A549 (cell line): ENCODE measurements at regions not wholly inside any gene's neighbourhood (a gene's known extent, or its start where the extent isn't known, plus 50 kb on each side); places are given as distances from the start of the nearest gene placed in this dataset.

ENCODE experiments used
- CEBPB ChIP-seq, 2 experiments: fragments of >200 bp in 1 of 2; sonication (Bioruptor Twin) in 1 of 2; formaldehyde crosslinking in 1 of 2; IDR thresholded peaks; 2 replicates each; pipeline ENCODE4 v1.6.1; 2012 to 2016
- EP300 ChIP-seq, 2 experiments: fragments of >200 bp; sonication (Bioruptor Twin); formaldehyde crosslinking; IDR thresholded peaks; 2 replicates in 1 of 2; 3 replicates in 1 of 2; pipeline ENCODE4 v1.6.1; 2016 to 2017
- FOXS1 ChIP-seq: fragments of 250-450 bp; sonication (Bioruptor Pico); IDR thresholded peaks from 2 replicates; pipeline ENCODE4 v1.5.0; 2020; ENCODE audit warnings: mild to moderate bottlenecking, moderate library complexity
- HDAC2 ChIP-seq: fragments of 200-600 bp; sonication (generic); IDR thresholded peaks from 2 replicates; pipeline ENCODE4 v1.6.1; 2016
- MAFK ChIP-seq: fragments of 450-650 bp; IDR thresholded peaks from 2 replicates; pipeline ENCODE4 v1.6.1; 2014; ENCODE audit not compliant: partially characterized antibody
- RARB ChIP-seq: fragments of 250-450 bp; sonication (Bioruptor Pico); IDR thresholded peaks from 2 replicates; pipeline ENCODE4 v1.8.0; 2021; ENCODE audit warnings: mild to moderate bottlenecking, moderate library complexity
- RFX5 ChIP-seq: fragments of 450-650 bp; IDR thresholded peaks from 2 replicates; pipeline ENCODE4 v1.7.1; 2014; ENCODE audit warnings: antibody characterized with exemption, mild to moderate bottlenecking, moderate library complexity
- TF ChIP-seq, protein P1 (sequence below): fragments of >200 bp; sonication (Bioruptor Twin); formaldehyde crosslinking; IDR thresholded peaks from 3 replicates; pipeline ENCODE4 v1.5.1; 2016
- TF ChIP-seq, protein P2 (sequence below): fragments of 200-600 bp; sonication (generic); IDR thresholded peaks from 2 replicates; pipeline ENCODE4 v1.6.1; 2016; ENCODE audit warnings: antibody characterized with exemption, mild to moderate bottlenecking, moderate library complexity
- TF ChIP-seq, protein P3 (sequence below): IDR thresholded peaks from 2 replicates; pipeline ENCODE4 v1.6.1; 2012

DNA sequence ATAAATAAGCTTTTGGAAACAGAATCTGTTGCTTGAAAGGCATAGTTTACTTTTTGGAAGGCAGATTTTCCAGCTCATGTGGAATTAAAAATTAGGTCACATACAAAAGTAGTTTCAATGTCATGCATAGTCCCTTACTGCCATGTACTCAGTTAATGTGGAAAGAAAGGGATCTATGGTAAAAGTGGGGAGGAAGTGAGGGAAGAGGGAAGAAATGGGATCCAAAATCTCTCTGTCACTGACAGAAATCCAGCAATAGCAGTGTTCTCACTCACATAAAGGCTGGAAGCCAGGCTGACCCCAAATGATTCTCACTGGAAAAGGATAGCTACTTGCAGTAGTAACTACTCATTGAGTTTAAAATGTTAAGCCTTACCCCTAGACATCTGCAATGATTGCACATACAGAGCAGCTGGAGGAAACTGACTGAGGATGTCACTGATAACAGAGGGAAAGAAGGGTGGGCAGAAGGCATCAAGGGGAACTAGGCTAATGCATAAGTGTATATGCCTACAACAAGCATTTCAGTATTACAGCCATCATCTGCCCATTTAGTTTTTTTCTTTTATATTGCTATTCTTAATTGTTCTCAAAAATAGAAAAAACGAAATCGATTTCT, 445.6 kb downstream of the FAT4 start:
- TF ChIP-seq, protein P1, sequence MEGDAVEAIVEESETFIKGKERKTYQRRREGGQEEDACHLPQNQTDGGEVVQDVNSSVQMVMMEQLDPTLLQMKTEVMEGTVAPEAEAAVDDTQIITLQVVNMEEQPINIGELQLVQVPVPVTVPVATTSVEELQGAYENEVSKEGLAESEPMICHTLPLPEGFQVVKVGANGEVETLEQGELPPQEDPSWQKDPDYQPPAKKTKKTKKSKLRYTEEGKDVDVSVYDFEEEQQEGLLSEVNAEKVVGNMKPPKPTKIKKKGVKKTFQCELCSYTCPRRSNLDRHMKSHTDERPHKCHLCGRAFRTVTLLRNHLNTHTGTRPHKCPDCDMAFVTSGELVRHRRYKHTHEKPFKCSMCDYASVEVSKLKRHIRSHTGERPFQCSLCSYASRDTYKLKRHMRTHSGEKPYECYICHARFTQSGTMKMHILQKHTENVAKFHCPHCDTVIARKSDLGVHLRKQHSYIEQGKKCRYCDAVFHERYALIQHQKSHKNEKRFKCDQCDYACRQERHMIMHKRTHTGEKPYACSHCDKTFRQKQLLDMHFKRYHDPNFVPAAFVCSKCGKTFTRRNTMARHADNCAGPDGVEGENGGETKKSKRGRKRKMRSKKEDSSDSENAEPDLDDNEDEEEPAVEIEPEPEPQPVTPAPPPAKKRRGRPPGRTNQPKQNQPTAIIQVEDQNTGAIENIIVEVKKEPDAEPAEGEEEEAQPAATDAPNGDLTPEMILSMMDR: no peak
- TF ChIP-seq FOXS1 (no peak), EP300 (IDR thresholded peaks at IDR 0.05) (no peak), RARB (CRISPR knock-in tag) (no peak), CEBPB (IDR thresholded peaks at IDR 0.05) (no peak), MAFK (no peak), HDAC2 (no peak), RFX5 (no peak)
- TF ChIP-seq, protein P2, sequence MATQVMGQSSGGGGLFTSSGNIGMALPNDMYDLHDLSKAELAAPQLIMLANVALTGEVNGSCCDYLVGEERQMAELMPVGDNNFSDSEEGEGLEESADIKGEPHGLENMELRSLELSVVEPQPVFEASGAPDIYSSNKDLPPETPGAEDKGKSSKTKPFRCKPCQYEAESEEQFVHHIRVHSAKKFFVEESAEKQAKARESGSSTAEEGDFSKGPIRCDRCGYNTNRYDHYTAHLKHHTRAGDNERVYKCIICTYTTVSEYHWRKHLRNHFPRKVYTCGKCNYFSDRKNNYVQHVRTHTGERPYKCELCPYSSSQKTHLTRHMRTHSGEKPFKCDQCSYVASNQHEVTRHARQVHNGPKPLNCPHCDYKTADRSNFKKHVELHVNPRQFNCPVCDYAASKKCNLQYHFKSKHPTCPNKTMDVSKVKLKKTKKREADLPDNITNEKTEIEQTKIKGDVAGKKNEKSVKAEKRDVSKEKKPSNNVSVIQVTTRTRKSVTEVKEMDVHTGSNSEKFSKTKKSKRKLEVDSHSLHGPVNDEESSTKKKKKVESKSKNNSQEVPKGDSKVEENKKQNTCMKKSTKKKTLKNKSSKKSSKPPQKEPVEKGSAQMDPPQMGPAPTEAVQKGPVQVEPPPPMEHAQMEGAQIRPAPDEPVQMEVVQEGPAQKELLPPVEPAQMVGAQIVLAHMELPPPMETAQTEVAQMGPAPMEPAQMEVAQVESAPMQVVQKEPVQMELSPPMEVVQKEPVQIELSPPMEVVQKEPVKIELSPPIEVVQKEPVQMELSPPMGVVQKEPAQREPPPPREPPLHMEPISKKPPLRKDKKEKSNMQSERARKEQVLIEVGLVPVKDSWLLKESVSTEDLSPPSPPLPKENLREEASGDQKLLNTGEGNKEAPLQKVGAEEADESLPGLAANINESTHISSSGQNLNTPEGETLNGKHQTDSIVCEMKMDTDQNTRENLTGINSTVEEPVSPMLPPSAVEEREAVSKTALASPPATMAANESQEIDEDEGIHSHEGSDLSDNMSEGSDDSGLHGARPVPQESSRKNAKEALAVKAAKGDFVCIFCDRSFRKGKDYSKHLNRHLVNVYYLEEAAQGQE: no peak
- TF ChIP-seq, protein P3, sequence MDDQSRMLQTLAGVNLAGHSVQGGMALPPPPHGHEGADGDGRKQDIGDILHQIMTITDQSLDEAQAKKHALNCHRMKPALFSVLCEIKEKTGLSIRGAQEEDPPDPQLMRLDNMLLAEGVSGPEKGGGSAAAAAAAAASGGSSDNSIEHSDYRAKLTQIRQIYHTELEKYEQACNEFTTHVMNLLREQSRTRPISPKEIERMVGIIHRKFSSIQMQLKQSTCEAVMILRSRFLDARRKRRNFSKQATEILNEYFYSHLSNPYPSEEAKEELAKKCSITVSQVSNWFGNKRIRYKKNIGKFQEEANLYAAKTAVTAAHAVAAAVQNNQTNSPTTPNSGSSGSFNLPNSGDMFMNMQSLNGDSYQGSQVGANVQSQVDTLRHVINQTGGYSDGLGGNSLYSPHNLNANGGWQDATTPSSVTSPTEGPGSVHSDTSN: no peak
